AG09309 (cell line): ENCODE measurements at regions not wholly inside any gene's neighbourhood (a gene's known extent, or its start where the extent isn't known, plus 50 kb on each side); places are given as distances from the start of the nearest gene placed in this dataset.

Experiments
- DNase-seq: peaks from one replicate; pipeline ENCODE4 v3.0.0-alpha.2; 2010; ENCODE audit warnings: low read depth
- H3K4me3 ChIP-seq: 2 replicates; pipeline ENCODE4 v1.5.1; 2011; ENCODE audit warnings: mild to moderate bottlenecking, low read depth, low read length, moderate library complexity; ENCODE audit not compliant: control insufficient read depth
- CTCF ChIP-seq: IDR thresholded peaks from 2 replicates; pipeline ENCODE4 v1.5.1; 2011; ENCODE audit warnings: mild to moderate bottlenecking, low read depth, low read length, inconsistent platforms; ENCODE audit not compliant: insufficient read depth, control insufficient read depth; ENCODE audit errors: missing control alignments

GRCh38 chr2:122191331-122191730, 435.9 kb downstream of the TSN start:
- H3K4me3 ChIP-seq: no peak overlapping the region
- peak; percentile 18 for TF ChIP-seq CTCF
- DNase-seq: no peak

GRCh38 chr2:122193622-122194021, 438.2 kb downstream of the TSN start:
- DNase-seq: no peak
- no peak for TF ChIP-seq CTCF
- no peak overlapping the region for H3K4me3 ChIP-seq

- no peak overlapping the region for H3K4me3 ChIP-seq
- TF ChIP-seq CTCF: no peak
- no peak for DNase-seq
These were observed 439.1 kb downstream of the TSN start for GRCh38 chr2:122194546-122194945.

- H3K4me3 ChIP-seq: no peak overlapping the region
- DNase-seq: peak; percentile 0
- no peak for TF ChIP-seq CTCF
These were observed 448.1 kb downstream of the TSN start for GRCh38 chr2:122203523-122203922.

GRCh38 chr2:122205641-122206040, 450.2 kb downstream of the TSN start:
- no peak for TF ChIP-seq CTCF
- no peak overlapping the region for H3K4me3 ChIP-seq
- DNase-seq: no peak

GRCh38 chr2:122206101-122206500, 450.6 kb downstream of the TSN start:
- H3K4me3 ChIP-seq: no peak overlapping the region
- no peak for DNase-seq
- TF ChIP-seq CTCF: no peak

GRCh38 chr2:122209377-122209776, 453.9 kb downstream of the TSN start:
- H3K4me3 ChIP-seq: no peak overlapping the region
- DNase-seq: no peak
- TF ChIP-seq CTCF: no peak
